B cell (primary cell): ENCODE measurements at regions not wholly inside any gene's neighbourhood (a gene's known extent, or its start where the extent isn't known, plus 50 kb on each side); places are given as distances from the start of the nearest gene placed in this dataset.

Experiments
- ATAC-seq: fragments of 200-7000 bp; cut with Tn5 transposase; one replicate; pipeline ENCODE4 v1.10.0; 2021; ENCODE audit warnings: low read depth, mild to moderate bottlenecking, moderate number of reproducible peaks, moderate library complexity
- CTCF ChIA-PET: fragments of 350-600 bp; sonication (Branson Sonifier 250); formaldehyde crosslinking; loops from one replicate; lab custom pipeline; 2021; ENCODE audit warnings: antibody characterized with exemption, inconsistent platforms; lab: Charles Lee
- POLR2A ChIA-PET: fragments of 350-600 bp; sonication (Branson Sonifier 250); formaldehyde crosslinking; loops from one replicate; lab custom pipeline; 2021; ENCODE audit warnings: antibody characterized with exemption; lab: Charles Lee
- DNase-seq: peaks from one replicate; pipeline ENCODE4 v3.0.0; 2013
- H2AFZ ChIP-seq: 2 replicates; pipeline ENCODE4 v1.6.1; 2012; ENCODE audit warnings: mild to moderate bottlenecking, low read depth, low read length; ENCODE audit not compliant: insufficient read depth, poor library complexity, severe bottlenecking
- H3K27ac ChIP-seq, 2 donors: 1 replicate in 1 of 2; 2 replicates in 1 of 2; pipeline ENCODE4 v1.5.1; 2012 to 2013; ENCODE audit warnings: low read length in 2 of 2, mild to moderate bottlenecking in 2 of 2, moderate library complexity in 1 of 2
- H3K27me3 ChIP-seq, 4 experiments: fragments of 200-600 bp in 1 of 4; sonication (generic) in 1 of 4; replicated peaks in 1 of 4; 1 replicate in 2 of 4; 2 replicates in 2 of 4; pipeline versions ENCODE4 v1.6.1 to v1.7.0; 2013 to 2016; ENCODE audit warnings: low read length in 3 of 4, mild to moderate bottlenecking in 2 of 4, mixed read lengths in 1 of 4, moderate library complexity in 1 of 4; ENCODE audit not compliant: insufficient read depth in 4 of 4, control insufficient read depth in 3 of 4; ENCODE audit errors: control extremely low read depth in 1 of 4
- H3K36me3 ChIP-seq, 2 experiments: replicated peaks in 1 of 2; 1 replicate in 1 of 2; 2 replicates in 1 of 2; pipeline versions ENCODE4 v1.6.1 to v1.7.1; 2013; ENCODE audit warnings: low read length in 1 of 2; ENCODE audit not compliant: insufficient read depth in 2 of 2, control insufficient read depth in 1 of 2; ENCODE audit errors: control extremely low read depth in 1 of 2, extremely low read depth in 1 of 2
- H3K4me1 ChIP-seq, 2 donors: fragments of 200-600 bp in 1 of 2; sonication (generic) in 1 of 2; 1 replicate in 1 of 2; 2 replicates in 1 of 2; pipeline versions ENCODE4 v1.5.1 to v1.6.1; 2013 to 2017; ENCODE audit warnings: low read length in 2 of 2; ENCODE audit not compliant: control insufficient read depth in 2 of 2, insufficient read depth in 2 of 2
- H3K4me2 ChIP-seq: replicated peaks from 2 replicates; pipeline ENCODE3; 2012; ENCODE audit warnings: mild to moderate bottlenecking, low read depth, low read length; ENCODE audit not compliant: poor library complexity, severe bottlenecking
- H3K4me3 ChIP-seq, 5 experiments: fragments of 200-600 bp in 1 of 5; sonication (generic) in 1 of 5; 1 replicate in 3 of 5; 2 replicates in 2 of 5; pipeline versions ENCODE4 v1.5.1 to v1.7.0; 2011 to 2016; ENCODE audit warnings: low read length in 4 of 5, mild to moderate bottlenecking in 4 of 5, low read depth in 2 of 5, control low read depth in 1 of 5, moderate library complexity in 1 of 5; ENCODE audit not compliant: insufficient read depth in 1 of 5; ENCODE audit errors: control extremely low read depth in 1 of 5, extremely low read depth in 1 of 5
- H3K79me2 ChIP-seq: fragments of 200-600 bp; sonication (generic); one replicate; pipeline ENCODE4 v1.6.0; 2016; ENCODE audit warnings: low read length; ENCODE audit not compliant: control insufficient read depth, insufficient read depth
- H3K9ac ChIP-seq: fragments of 200-600 bp; sonication (generic); 2 replicates; pipeline ENCODE4 v1.6.1; 2017; ENCODE audit warnings: mild to moderate bottlenecking, low read length, moderate library complexity
- H3K9me3 ChIP-seq, 3 donors: one replicate each; pipeline versions ENCODE4 v1.6.1 to v1.7.1; 2013; ENCODE audit warnings: low read length in 2 of 3; ENCODE audit not compliant: control insufficient read depth in 2 of 3, insufficient read depth in 1 of 3; ENCODE audit errors: control extremely low read depth in 1 of 3
- H4K20me1 ChIP-seq: 2 replicates; pipeline ENCODE4 v1.6.0; 2012; ENCODE audit warnings: mild to moderate bottlenecking, low read length; ENCODE audit not compliant: insufficient read depth, control insufficient read depth, poor library complexity, severe bottlenecking
- H3K27ac Mint-ChIP-seq: one replicate; pipeline ENCODE4 v1.8.0; 2021; ENCODE audit warnings: mixed read lengths
- H3K27me3 Mint-ChIP-seq: one replicate; pipeline ENCODE4 v1.8.0; 2021; ENCODE audit warnings: mixed read lengths
- H3K4me1 Mint-ChIP-seq: one replicate; pipeline ENCODE4 v1.8.0; 2021; ENCODE audit warnings: mixed read lengths
- H3K4me3 Mint-ChIP-seq: one replicate; pipeline ENCODE4 v1.8.0; 2021; ENCODE audit warnings: mixed read lengths
- H3K9me3 Mint-ChIP-seq: one replicate; pipeline ENCODE4 v1.8.0; 2022; ENCODE audit warnings: mixed read lengths; ENCODE audit not compliant: insufficient read depth
- CTCF ChIP-seq: fragments of 200-600 bp; IDR thresholded peaks from one replicate; pipeline ENCODE4 v1.8.0; 2022; ENCODE audit warnings: antibody characterized with exemption, mild to moderate bottlenecking
- EZH2 ChIP-seq: IDR thresholded peaks from 2 replicates; pipeline ENCODE4 v1.6.1; 2012; ENCODE audit warnings: borderline replicate concordance, low read depth, mild to moderate bottlenecking, moderate library complexity, low read length; ENCODE audit not compliant: insufficient read depth, poor library complexity, severe bottlenecking
- WGBS: methylation state at CpG from one replicate; pipeline ENCODE4 v1.1.5; 2013; ENCODE audit warnings: missing lambda C conversion rate; ENCODE audit not compliant: insufficient coverage; 5-methylcytosine and 5-hydroxymethylcytosine counted together
- intact Hi-C: fragments of 100-400 bp; cut with micrococcal nuclease; formaldehyde crosslinking; loops from one replicate; pipeline ENCODE4 v1.10.0; 2022

GRCh38 chr9:8136477-8136876 lies 336.9 kb upstream of the DMAC1 start:
- Mint-ChIP-seq H3K9me3 (no peaks in the 10 kb centered on the region), H3K27me3 (no peaks in the 10 kb centered on the region), H3K4me3 (no peak overlapping the region), H3K4me1 (peaks cover 4% of the 10 kb centered on the region), H3K27ac (no peak overlapping the region)
- CTCF ChIA-PET: interaction anchor here (0.6 kb wide), 1 partner anchor 34 kb away, joined by 3 read pairs; no protein-coding TSS in a partner anchor
- Histone ChIP-seq H3K4me3 (no peak overlapping the region), H2AFZ (no peak overlapping the region), H3K79me2 (no peaks in the 10 kb centered on the region), H3K36me3 (no peaks in the 10 kb centered on the region), H3K9ac (no peak overlapping the region), H3K9me3 (no peaks in the 10 kb centered on the region), H3K27me3 (no peaks in the 10 kb centered on the region), H3K4me2 (no peak overlapping the region), H3K4me1 (no peaks in the 10 kb centered on the region), H4K20me1 (no peaks in the 10 kb centered on the region), H3K27ac (no peak overlapping the region)
- TF ChIP-seq CTCF (no peak), EZH2 (no peak)
- intact Hi-C loops: loop anchor here (10.0 kb wide), 1 partner anchor 62 kb away; no protein-coding TSS in a partner anchor
- POLR2A ChIA-PET: no interaction called here
- ATAC-seq (no peak), DNase-seq (no peak)
- WGBS: no CpG with 5 or more reads among the region's 1 CpG

DNA sequence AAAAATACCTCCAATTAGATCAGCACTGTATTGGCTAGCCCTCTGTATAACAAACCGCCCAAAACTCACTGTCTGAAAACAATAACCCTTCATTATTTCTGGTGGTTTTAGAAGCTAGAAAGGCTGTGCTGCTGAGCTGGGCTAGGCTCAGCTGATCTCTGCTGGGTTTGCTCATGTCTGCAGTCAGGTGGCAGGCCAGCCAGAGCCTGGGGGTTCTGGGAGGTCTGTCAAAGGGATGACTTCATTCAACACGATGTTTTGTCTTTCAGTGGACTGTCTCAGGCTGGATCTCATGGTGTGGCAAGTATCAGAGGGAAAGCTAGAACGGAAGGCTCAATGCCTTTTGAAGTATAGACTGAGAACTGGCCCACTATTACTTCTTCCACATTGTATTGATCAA lies 335.1 kb upstream of the DMAC1 start:
- intact Hi-C loops: loop anchor here (10.0 kb wide), 1 partner anchor 60 kb away; no protein-coding TSS in a partner anchor
- no peaks in the 10 kb centered on the region for H3K9me3 ChIP-seq
- CTCF ChIA-PET: no interaction called here
- no peaks in the 10 kb centered on the region for H3K27me3 ChIP-seq
- no peak for TF ChIP-seq EZH2
- no peak for TF ChIP-seq CTCF
- H4K20me1 ChIP-seq: no peaks in the 10 kb centered on the region
- peaks cover 2% of the 10 kb centered on the region for H3K27me3 Mint-ChIP-seq
- H3K27ac Mint-ChIP-seq: no peak overlapping the region
- no peak for ATAC-seq
- H3K4me2 ChIP-seq: no peak overlapping the region
- no peak overlapping the region for H2AFZ ChIP-seq
- peaks cover 4% of the 10 kb centered on the region for H3K4me1 Mint-ChIP-seq
- no peaks in the 10 kb centered on the region for H3K9me3 Mint-ChIP-seq
- no peak for DNase-seq
- no peaks in the 10 kb centered on the region for H3K36me3 ChIP-seq
- WGBS: 60% methylated on average over 1 of the region's 3 CpGs
- POLR2A ChIA-PET: no interaction called here
- H3K4me3 Mint-ChIP-seq: no peak overlapping the region
- H3K27ac ChIP-seq: no peak overlapping the region
- no peak overlapping the region for H3K9ac ChIP-seq
- no peaks in the 10 kb centered on the region for H3K4me1 ChIP-seq
- H3K79me2 ChIP-seq: no peaks in the 10 kb centered on the region
- H3K4me3 ChIP-seq: no peak overlapping the region
